Prostate gland (tissue), 2 donors: ENCODE measurements at regions not wholly inside any gene's neighbourhood (a gene's known extent, or its start where the extent isn't known, plus 50 kb on each side); places are given as distances from the start of the nearest gene placed in this dataset.

Experiments
- POLR2A ChIP-seq: fragments of 450-650 bp; IDR thresholded peaks from one replicate; pipeline ENCODE4 v1.6.1; 2016; ENCODE audit warnings: antibody characterized with exemption, mild to moderate bottlenecking
- TF ChIP-seq, protein P1 (sequence below), 4 experiments: fragments of 200-600 bp in 2 of 4; fragments of 450-650 bp in 2 of 4; sonication (generic) in 2 of 4; IDR thresholded peaks; 1 replicate in 3 of 4; 2 replicates in 1 of 4; pipeline ENCODE4 v1.5.1; 2016 to 2019; ENCODE audit warnings: antibody characterized with exemption in 4 of 4, mild to moderate bottlenecking in 2 of 4, moderate library complexity in 2 of 4

DNA sequence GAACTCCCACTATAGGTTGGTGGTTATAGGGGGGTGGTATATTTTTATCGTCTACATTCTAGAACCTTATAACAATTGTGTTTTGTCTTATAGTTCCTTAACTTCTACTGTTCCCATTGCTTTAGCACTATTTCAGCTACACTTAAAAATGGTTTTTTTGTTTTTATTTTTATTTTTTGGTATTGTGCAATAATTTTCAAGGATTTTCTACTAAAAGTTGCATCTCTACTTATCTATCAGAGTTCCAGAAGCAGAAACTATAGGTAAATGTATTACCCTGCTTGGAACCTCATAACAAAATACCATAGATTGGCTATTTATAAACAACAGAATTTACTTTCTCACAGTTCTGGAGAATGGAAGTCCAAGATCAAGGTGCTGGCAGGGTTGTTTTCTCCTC, 981.6 kb upstream of the CNTNAP5 start:
- TF ChIP-seq, protein P1, sequence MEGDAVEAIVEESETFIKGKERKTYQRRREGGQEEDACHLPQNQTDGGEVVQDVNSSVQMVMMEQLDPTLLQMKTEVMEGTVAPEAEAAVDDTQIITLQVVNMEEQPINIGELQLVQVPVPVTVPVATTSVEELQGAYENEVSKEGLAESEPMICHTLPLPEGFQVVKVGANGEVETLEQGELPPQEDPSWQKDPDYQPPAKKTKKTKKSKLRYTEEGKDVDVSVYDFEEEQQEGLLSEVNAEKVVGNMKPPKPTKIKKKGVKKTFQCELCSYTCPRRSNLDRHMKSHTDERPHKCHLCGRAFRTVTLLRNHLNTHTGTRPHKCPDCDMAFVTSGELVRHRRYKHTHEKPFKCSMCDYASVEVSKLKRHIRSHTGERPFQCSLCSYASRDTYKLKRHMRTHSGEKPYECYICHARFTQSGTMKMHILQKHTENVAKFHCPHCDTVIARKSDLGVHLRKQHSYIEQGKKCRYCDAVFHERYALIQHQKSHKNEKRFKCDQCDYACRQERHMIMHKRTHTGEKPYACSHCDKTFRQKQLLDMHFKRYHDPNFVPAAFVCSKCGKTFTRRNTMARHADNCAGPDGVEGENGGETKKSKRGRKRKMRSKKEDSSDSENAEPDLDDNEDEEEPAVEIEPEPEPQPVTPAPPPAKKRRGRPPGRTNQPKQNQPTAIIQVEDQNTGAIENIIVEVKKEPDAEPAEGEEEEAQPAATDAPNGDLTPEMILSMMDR (IDR thresholded peaks at IDR 0.05): no peak
- TF ChIP-seq POLR2A: no peak
